Iris pigment epithelial cell (primary cell): ENCODE measurements at regions not wholly inside any gene's neighbourhood (a gene's known extent, or its start where the extent isn't known, plus 50 kb on each side); places are given as distances from the start of the nearest gene placed in this dataset.

Experiments
- DNase-seq: peaks from one replicate; pipeline ENCODE4 v3.0.0-alpha.2; 2011; ENCODE audit warnings: low read depth

DNA sequence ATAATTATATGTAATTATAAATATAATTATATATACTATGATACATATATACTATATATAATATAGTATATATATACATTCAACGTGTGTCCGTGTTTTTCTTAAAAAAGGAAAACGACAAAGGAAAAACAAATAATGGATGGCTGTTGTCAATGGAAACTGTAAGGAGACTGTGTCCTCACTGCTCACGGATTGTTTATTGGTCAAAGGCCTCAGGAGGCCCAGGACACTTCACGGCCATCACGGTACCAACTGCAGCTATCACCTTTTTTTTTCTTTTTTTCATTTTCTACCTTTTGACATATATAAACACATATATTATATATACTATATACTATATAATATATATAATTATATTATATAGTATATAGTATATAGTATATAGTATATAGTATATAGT is 113.4 kb downstream of the SPTSSA start:
- no peak for DNase-seq

GRCh38 chr14:34347683-34348082 is 114.4 kb downstream of the SPTSSA start:
- DNase-seq, result no peak

- no peak for DNase-seq
Observed at GRCh38 chr14:34345718-34346465, 116.1 kb downstream of the SPTSSA start.

DNA sequence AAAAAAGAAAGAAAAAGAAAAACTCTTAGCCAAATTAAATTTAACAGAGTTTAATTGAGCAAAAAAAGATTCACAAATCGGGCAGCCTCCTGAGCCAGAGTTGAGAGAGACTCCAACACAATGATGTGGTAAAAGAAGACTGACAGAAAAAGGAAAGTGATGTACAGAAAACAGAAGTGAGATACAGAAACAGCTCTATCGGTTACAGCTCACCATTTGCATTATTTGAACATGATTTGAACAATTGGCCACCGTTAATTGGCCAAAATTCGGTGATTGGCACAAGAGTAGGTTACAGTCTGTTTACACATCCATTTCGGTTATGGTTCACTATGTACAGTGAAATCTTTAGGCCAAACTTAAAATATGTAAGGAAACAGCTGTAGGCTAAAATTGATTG is 117.7 kb downstream of the SPTSSA start:
- DNase-seq, result no peak

DNA sequence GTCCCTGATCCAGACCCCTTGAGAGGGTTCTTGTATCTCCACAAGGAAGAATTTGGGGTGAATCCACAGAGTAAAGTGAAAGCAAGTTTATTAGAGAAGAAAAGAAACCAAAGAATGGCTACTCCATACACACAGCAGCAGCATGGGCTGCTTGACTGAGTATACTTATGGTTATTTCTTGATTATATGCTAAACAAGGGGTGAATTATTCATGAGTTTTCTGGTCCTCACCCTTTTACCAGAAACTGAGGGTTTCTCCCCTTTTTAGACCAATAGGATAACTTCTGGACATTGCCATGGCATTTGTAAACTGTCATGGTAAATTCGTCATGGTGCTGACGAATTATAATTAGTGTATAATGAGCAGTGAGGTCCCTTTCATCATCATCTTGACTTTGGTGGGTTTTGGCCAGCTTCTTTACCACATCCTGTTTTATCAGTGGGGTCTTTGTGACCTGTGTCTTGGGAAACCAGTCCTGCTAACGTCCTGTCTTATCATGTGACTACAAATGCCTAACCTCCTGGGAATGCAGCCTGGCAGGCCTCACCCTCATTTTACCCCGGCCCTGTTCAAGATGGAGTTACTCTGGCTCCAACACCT is 121.9 kb downstream of the SPTSSA start:
- DNase-seq, result no peak

DNA sequence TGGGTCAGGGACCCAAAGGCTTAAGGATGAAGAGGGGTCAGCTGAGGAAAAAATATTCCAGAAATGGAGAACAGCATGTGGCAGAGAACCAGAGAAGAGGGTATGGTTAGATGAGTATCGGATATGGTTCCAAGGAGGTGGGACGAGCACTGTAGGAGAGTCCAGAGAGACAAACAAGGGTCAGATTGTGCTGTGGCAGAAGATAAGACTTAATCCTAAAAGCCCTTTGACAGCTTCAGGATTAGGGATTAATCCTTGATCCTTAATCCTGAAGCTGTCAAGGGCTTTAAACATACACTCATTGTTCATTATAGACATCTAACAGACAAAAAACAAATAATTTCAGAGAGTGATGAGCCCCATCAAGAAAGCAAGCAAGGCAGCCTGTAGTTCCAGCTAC is 124.0 kb downstream of the SPTSSA start:
- DNase-seq, result no peak

- no peak for DNase-seq
Observed at GRCh38 chr14:34336501-34336900, 125.5 kb downstream of the SPTSSA start.

DNA sequence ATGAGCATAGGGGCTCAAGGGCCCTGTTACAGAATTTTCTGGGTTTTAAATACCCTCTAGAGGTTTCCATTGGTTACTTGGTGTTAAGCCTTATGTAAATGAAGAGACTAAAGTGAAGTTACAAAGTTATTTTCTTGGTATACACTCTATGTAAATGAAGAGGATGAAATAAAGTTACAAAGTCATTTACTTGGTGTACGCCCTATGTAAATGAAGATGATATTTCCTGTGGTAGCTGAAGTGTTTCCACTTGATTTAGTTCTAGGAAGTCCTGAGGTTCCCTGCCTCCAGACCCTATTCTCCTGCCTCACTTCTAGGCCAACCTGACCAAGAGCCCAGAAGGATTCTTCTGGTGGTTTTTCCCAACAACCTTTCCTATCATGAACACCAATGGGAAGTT is 126.1 kb downstream of the SPTSSA start:
- DNase-seq, result no peak

GRCh38 chr14:34334329-34334728 is 127.7 kb downstream of the SPTSSA start:
- no peak for DNase-seq

GRCh38 chr14:34331728-34332623 is 130.1 kb downstream of the SPTSSA start:
- DNase-seq, result peak; percentile 71

DNA sequence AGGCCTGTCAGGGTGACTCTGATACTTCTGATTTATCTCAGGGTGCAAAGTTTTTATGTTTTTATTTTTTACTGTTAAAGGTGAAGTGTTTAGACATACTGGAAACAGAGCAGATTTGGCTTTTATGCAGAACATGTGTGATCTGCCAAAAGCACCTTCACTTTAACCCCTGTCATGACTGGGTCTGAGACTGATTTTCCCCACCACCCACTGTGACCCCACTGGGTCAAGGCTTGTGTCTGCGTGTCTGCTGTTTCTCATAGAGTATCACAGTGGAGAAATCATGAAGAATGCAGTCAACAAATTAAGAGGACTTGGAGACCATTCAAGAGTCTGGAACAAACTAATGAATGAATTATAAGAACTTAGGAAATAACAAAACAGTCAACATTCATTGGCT is 131.2 kb downstream of the SPTSSA start:
- DNase-seq, result no peak

DNA sequence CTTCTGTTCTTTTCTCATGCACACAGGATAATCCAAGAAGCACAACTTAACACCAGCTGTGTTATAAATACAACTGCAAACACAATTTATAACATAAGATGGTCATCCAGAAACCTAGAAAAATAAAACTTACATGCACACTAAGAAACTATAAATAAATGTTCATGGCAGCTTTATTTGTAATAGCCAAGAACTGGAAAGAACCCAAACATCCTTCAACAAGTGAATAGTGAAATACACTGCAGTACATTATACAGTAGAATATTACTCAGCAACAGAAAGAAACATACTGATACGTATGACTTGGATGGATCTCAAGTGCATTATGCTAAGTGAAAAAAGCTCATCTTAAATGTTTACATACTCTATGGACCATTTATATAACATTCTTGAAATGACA is 132.7 kb downstream of the SPTSSA start:
- no peak for DNase-seq

DNA sequence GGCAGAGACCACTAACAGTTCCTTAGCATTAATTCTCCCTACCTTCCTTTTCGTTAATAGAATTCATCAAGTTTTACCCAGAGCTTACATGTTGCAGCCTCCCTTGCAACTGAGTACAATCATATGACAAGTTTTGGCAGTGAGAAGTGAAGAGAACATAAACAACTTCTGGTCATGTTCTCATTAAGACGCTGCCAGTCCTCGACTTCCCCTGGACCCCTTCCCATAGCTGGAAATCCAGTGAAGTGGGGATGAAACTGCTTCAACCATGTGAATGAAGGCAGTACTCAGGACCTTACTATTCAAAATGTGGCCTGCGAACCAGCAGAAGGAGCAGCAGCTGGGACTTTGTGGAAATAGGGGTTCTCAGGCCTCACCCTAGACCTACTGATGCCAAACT is 133.9 kb downstream of the SPTSSA start:
- peak; percentile 20 for DNase-seq

DNA sequence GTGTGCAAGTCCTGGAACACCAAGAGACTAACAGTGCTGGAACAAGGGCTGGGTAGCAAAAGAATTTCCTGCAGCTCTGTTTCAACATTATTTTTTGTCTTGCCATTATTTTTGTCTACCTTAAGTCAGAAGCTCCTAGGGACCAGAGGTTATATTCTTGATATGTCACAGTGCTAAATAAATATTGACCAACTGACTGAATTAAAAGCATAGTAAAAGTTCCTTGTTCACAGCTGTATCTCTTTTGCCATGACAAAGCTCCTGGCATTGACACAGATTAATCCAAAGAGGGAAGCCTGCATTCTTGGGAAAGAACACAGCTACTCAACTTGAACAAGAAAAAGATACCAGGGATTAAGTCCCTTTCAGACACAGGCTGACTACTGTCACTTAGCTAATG is 136.5 kb downstream of the SPTSSA start:
- no peak for DNase-seq

GRCh38 chr14:34324363-34324795 is 137.7 kb downstream of the SPTSSA start:
- DNase-seq, result peak; percentile 23

DNA sequence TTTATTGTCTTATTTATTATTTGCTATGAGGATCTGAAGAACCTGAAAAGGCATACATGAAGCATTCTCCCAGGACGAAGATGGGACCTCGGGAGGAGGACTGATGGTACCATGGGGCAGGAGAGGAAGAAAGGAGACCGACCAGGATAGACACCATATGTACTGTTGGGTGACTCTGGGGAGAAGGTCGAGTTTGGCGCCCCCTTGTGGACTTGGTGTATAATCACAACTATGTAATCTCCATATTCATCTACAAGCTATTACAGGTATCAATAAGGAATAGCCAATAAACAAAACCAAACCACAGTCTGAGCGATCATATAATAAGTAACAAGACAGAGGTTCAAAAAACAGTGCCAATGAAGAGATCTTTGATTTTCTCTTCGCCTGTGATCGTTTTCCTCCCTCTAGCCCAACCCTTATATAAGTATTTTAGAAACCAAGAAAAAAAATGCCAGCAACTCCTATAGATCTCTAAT is 139.1 kb downstream of the SPTSSA start:
- DNase-seq, result peak; percentile 52

GRCh38 chr14:34319140-34319539 is 142.9 kb downstream of the SPTSSA start:
- no peak for DNase-seq

- no peak for DNase-seq
Observed at GRCh38 chr14:34318014-34318413, 144.0 kb downstream of the SPTSSA start.

DNA sequence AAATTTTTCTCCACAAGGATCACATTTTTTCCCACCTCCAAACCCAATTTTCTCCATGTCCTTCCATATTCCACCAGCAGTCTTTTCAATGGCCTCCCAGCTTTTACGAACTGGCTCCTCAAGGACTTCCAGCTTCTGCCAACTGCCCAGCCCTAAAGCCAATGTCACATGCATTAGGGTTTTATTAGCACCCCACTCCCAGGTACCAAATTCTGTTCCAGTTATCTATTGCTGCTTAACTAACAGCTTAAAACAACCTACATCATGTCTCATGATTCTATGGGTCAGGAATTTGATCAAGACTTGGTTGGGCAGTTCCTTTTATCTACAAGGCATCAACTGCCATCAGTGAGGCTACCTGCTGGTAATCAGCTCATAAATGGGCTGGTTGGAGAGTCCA is 151.3 kb downstream of the SPTSSA start:
- no peak for DNase-seq

DNA sequence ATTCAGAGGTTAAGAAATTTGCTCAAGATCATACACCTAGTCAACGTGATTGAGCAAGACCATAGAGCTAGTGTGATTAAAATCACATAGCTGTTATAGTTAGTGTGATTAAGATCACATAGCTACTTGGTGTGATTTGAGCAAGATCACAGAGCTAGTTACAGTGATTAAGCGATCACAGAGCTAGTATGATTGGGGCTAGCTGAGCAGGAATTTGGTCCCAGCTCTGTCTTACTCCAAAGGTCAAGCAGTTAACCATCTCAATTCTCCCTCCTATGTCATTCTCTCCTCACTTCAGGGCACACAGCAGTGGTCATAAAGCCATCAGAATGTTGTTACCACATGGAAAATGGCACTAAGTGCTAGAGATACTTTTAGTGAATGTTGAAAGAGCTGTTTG is 158.2 kb downstream of the SPTSSA start:
- DNase-seq, result no peak

DNA sequence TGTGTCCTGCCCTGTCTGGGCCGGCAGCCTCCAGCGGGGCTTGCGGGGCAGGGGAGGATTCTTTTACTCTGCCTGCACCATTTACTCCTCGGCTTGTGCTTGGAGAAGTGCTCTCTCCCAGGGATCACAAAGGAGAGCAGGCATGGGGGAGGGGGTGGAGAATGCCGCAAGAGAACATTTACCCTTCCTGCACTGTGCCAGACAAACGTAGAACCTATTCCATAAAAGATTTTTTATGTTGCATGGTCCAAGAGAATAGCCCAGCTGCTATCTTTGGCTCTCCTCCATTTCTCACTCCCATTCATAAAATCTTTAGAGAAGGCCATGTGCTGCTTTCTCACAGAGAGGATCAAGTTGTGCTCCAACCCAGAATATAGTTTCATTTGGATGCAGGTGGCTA is 159.4 kb downstream of the SPTSSA start:
- no peak for DNase-seq

DNA sequence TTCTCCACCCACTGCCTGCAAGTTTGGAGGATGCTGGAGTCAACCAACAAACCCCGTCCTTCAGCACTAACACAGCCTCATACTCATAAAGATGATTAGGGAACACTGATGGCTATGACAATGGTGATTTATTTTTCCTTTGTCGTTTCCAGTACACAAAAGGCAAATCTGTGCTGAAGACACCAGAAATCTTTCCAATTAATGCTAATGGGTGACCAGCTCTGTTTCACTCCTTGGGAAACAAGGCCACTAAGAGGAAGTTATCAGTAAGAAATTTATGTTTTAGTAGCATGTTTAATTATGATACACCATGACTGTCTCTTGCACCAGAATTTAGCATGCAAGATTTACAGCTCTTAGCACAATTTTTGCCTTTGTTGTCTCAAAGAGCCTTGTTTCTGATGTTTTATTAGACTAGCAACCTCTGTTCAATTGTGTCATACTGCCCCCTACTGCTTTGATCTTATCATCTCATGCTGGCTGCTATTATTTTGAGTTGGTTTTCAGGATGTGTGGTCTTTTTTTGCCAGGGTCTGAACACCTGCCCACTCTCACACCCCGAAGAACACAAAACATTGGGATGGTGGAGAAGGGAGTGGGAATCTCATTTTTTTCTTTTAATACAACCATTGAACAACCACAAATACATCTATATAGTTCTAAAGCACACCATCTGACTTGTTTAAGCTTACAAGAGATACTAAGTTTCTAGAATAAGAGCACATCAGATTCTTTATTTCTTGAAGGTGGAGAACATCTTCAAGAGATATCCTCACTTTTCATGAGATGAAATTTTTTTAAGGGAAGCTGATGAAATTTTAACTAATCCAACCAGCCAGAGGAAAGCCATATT is 160.9 kb downstream of the SPTSSA start:
- peak; percentile 41 for DNase-seq
